Stimulated activated CD8-positive, alpha-beta memory T cell treated with anti-CD3 and anti-CD28 coated beads, Interleukin-7, amount 100 ng/mL, for 4 hours (primary cell): ENCODE measurements at regions not wholly inside any gene's neighbourhood (a gene's known extent, or its start where the extent isn't known, plus 50 kb on each side); places are given as distances from the start of the nearest gene placed in this dataset.

Experiments
- DNase-seq, 2 donors: peaks; one replicate each; pipeline ENCODE4 v3.0.0-alpha.2; 2020; ENCODE audit warnings: low read depth in 2 of 2

DNA sequence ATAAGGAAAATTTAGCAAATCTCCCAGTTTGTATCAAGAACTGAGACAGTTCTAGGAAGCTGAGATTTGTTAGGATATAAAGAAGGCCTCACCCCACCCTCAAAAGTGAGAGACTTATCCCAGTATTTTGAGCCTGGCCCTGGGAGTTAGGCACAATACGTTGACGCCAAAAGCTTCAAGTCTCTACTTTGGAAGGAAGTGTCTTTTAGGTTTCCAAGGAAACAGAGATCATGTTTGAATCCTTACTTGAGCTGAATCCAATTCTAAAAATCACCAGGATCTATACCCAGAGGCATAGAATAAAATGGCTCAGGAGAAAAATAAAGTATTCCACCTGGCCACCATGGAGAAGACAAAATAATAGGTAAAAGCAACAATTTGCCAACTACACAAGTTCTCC lies 115.9 kb upstream of the NRG3 start:
- DNase-seq: no peak

DNA sequence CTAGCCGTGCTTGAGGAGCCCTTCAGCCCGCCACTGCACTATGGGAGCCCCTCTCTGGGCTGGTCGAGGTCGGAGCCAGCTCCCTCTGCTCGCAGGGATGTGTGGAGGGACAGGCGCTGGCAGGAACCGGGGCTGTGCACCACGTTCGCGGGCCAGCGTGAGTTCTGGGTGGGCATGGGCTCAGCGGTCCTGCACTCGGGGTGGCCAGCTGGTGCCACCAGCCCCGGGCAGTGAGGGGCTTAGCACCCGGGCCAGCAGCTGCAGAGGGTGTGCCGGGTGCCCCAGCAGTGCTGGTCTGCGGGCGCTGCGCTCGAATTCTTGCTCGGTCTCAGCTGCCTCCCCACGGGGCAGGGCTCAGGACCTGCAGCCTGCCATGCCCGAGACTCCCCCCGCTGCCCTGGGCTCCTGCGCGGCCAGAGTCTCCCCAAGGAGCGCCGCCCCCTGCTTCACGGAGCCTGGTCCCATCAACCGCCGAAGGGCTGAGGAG lies 90.8 kb upstream of the NRG3 start:
- DNase-seq: no peak

DNA sequence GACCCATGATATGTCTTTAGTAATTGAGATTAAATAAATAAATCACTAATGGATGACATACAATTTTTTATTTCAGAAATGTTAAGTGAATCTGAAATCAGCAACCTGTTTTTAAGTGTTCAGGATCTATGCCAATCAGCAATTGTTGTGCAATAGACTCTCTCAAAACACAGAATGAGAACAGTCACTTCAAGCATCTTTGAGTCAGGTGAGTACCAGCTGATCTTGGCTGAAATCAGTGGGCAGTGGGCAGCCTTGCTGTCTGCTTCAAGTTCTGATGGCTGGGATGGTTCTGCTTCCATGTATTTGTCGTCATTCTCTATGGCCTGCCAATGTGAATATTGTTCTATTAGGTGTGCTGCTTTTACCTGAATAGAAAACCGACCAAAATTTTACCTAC lies 82.3 kb upstream of the NRG3 start:
- DNase-seq: no peak

GRCh38 chr10:81806842-81807241 lies 68.2 kb upstream of the NRG3 start:
- DNase-seq: no peak

- no peak for DNase-seq
Measured at GRCh38 chr10:81814842-81815241, 60.2 kb upstream of the NRG3 start.

DNA sequence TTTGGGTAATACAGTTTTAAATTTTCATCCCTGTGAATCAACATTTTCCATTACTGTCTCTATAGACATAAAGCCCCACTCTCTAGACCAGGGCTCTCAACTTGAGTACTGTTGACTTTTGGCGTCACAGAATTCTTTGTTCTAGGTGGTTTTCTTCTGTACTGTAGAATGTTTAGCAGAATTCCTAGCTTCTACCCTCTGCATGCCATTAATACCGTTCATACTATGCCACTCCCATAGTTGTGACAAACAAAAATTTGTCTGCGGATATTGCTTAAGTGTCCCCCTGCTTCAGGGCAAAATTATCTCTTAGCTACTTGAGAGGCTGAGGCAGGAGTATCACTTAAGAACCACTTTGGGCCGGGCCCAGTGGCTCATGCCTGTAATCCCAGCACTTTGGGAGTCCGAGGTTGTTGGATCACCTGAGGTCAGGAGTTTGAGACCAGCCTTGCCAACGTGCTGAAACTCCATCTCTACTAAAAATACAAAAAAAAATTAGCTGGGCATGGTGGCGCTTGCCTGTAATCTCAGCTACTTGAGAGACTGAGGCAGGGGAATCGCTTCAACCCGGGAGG lies 57.3 kb upstream of the NRG3 start:
- DNase-seq: no peak

GRCh38 chr10:81820418-81820817 lies 54.6 kb upstream of the NRG3 start:
- DNase-seq: no peak
